NCI-H2196 (cell line): ENCODE measurements at regions not wholly inside any gene's neighbourhood (a gene's known extent, or its start where the extent isn't known, plus 50 kb on each side); places are given as distances from the start of the nearest gene placed in this dataset.
"Not testable (repeated sequence)": the region's sequence is repeated elsewhere in the genome, so short reads cannot be mapped to it uniquely, and the experiment has no call there.

Experiments
- DNase-seq: peaks from one replicate; lab custom pipeline; 2025; ENCODE audit not compliant: unreplicated experiment; lab: John Stamatoyannopoulos, UW

GRCh38 chr13:107690181-107690580, 525.2 kb downstream of the LIG4 start:
- DNase-seq = no peak

DNA sequence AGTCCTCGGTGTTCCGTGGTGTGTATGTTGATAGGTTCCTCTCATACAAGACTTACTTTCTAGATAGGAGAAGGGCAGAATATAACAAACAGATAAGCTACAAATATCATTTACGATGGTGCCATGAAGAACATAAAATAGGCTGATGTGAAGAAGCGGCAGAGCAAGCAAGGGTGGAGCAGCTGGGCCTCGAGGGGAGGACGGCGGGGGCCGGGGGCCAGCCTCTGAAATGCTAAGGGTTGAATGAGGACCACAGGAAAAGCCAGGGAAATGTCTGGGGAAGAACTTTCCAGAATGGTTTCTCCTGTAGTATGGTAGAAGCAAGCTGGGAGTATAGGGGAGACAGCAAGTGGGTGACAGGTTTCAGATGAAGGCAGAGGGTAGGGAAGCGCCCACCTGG, 529.5 kb downstream of the LIG4 start:
- no peak for DNase-seq

- DNase-seq = no peak
Measured at GRCh38 chr13:107681600-107681999, 533.7 kb downstream of the LIG4 start.

- peak; percentile 66 for DNase-seq
Measured at GRCh38 chr13:107680115-107680514, 535.2 kb downstream of the LIG4 start.

DNA sequence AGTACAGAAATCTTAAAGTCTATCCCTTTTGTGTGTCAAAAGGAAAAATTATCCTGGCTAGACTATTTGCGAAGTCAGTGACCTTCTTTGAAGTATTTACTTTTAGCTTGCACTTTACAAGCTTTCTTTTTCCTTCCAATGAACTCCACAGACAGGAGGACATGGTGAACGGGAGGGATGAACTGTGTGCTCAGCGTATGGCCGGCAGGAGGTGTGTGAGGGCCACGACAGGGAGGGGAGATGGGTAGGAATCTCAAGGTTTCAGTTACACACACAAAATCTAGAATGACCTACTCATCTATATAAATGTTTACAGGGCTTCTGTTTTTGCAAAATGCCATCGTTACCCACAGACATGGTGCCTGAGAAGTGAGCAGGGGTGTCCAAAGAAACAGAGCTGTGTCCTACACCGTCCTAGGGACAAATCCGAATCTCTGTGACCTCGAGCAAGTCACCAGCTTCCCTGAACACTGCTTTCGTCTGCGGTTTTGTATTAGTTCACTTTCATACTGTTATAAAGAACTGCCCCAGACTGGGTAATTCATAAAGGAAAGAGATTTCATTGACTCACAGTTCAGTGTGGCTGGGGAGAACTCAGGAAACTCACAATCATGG, 537.2 kb downstream of the LIG4 start:
- no peak for DNase-seq

- no peak for DNase-seq
Measured at GRCh38 chr13:107675847-107676550, 539.3 kb downstream of the LIG4 start.

GRCh38 chr13:107669391-107669993, 545.8 kb downstream of the LIG4 start:
- no peak for DNase-seq

DNA sequence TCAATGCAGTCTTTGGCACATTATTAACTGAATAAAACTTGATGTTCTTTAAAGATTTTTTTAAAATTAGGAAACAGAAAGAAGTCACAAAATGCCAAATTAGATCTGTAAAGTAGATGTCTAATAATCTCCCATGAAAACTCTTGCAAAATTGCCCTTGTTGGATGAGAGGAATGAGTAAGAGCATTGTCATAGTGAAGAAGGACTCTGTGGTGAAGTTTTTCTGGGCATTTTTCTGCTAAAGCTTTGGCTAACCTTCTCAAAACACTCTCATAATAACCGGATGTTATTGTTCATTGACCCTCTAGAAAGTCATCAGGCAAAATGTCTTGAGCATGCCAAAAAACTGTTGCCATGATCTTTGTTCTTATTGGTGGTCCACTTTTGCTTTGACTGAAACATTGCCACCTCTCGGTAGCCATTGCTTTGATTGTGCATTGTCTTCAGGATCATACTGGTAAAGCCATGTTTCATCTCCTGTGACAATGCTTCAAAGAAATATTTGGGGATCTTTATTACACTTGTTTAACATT, 549.3 kb downstream of the LIG4 start:
- DNase-seq = no peak

GRCh38 chr13:107650081-107650701, 565.1 kb downstream of the LIG4 start:
- DNase-seq = no peak

GRCh38 chr13:107649079-107649478, 566.3 kb downstream of the LIG4 start:
- no peak for DNase-seq

DNA sequence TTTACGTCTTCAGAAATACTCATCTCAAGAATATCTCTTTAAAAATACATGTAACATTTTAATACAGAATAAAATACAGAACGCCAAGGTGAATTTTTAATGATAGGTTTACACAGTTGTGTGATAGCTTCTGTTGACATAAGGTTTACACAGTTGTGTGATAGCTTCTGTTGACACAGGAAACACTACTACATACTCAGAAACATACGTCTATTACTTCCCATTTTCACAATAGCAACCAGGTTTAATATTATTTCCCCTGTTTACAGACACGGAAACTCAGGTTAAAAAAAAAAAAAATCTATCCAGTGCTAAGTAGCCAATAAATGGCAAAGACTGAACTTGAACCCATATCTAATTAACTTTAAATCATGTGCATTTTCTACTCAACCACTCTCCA, 571.2 kb downstream of the LIG4 start:
- no peak for DNase-seq

DNA sequence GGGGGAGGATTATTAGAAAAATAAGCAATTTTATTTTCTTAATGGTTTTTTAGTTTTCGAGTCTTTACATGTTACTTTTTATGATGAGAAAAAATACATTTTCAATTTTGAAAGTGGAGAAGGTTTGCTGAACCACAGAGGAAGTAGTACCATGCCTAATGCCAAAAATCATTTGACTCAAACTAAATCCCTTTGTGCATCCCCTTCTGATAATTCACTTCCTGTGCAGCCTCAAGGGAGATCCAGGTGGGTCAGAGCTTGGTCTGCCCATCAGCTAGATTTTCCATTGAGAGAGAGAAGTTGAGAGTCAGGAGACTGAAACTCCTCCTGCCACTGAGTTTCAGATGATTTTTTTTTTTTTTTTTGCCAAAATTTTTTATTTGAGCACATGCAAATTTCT, 571.7 kb downstream of the LIG4 start:
- DNase-seq = no peak

- DNase-seq = no peak
Measured at GRCh38 chr13:107642831-107643230, 572.5 kb downstream of the LIG4 start.

GRCh38 chr13:107641574-107641973, 573.8 kb downstream of the LIG4 start:
- no peak for DNase-seq

- no peak for DNase-seq
Measured at GRCh38 chr13:107625648-107626047, 589.7 kb downstream of the LIG4 start.

DNA sequence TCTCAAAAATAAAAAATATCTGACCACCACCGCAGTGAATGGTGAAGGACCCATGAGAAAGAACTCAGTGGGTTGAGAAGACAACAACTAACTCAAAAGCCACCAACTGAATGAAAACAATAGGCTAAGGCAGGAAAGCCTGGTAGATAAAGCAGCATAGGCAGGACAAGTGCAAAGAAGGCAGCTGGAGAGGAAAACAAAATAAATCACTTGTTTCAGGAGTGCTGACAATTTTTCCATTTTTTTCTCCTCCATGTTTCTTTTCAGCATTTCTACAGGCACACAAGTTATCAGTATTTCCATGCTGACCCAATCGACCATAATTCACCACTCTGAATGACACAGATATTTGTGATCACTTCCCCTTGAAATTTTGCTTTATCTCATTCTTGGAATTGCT, 597.8 kb downstream of the LIG4 start:
- DNase-seq = no peak

- no peak for DNase-seq
Measured at GRCh38 chr13:107612376-107612775, 603.0 kb downstream of the LIG4 start.

GRCh38 chr13:107608736-107609135, 606.6 kb downstream of the LIG4 start:
- no peak for DNase-seq

- DNase-seq = no peak
Measured at GRCh38 chr13:107600971-107601370, 614.4 kb downstream of the LIG4 start.

- DNase-seq = not testable (repeated sequence)
Measured at GRCh38 chr13:107596306-107596705, 619.0 kb downstream of the LIG4 start.

GRCh38 chr13:107590556-107590955, 624.8 kb downstream of the LIG4 start:
- DNase-seq = no peak

DNA sequence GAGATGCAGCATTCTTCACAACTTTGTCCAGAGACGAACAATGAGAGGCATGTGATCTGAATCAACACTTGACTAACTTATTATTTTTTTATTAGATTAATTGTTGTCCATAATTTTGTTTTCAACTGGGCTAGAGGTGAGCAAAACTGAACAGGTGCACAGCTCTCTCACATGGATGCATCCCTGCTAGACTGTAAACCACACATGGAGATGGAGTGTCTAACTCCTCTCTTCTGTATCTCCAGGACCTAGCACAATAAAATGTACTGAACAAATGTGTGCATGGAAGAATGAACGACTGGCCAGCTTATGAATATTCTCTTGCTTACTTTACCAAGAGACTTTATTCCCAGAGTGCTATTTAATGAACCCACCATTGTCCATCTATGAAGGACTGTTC, 627.7 kb downstream of the LIG4 start:
- no peak for DNase-seq
